DMS114 treated with DMSO at 0.1 percent for 48 hours (cell line): ENCODE measurements at regions not wholly inside any gene's neighbourhood (a gene's known extent, or its start where the extent isn't known, plus 50 kb on each side); places are given as distances from the start of the nearest gene placed in this dataset.
"Not testable (repeated sequence)": the region's sequence is repeated elsewhere in the genome, so short reads cannot be mapped to it uniquely, and the experiment has no call there.

Experiments used
- DNase-seq: peaks from one replicate; lab custom pipeline; 2025; ENCODE audit not compliant: unreplicated experiment; lab: John Stamatoyannopoulos, UW

GRCh38 chr13:83825676-83826075 lies 56.6 kb downstream of the SLITRK1 start:
- no peak for DNase-seq

GRCh38 chr13:83824560-83824959 lies 57.7 kb downstream of the SLITRK1 start:
- DNase-seq = no peak

- DNase-seq = no peak
Observed at GRCh38 chr13:83824120-83824519, 58.2 kb downstream of the SLITRK1 start.

GRCh38 chr13:83819611-83820010 lies 62.7 kb downstream of the SLITRK1 start:
- no peak for DNase-seq

- no peak for DNase-seq
Observed at GRCh38 chr13:83819156-83819555, 63.1 kb downstream of the SLITRK1 start.

- DNase-seq = no peak
Observed at GRCh38 chr13:83816081-83816480, 66.2 kb downstream of the SLITRK1 start.

GRCh38 chr13:83815598-83815997 lies 66.7 kb downstream of the SLITRK1 start:
- no peak for DNase-seq

- no peak for DNase-seq
Observed at GRCh38 chr13:83810136-83810535, 72.1 kb downstream of the SLITRK1 start.

GRCh38 chr13:83804356-83804962 lies 77.8 kb downstream of the SLITRK1 start:
- DNase-seq = no peak

- DNase-seq = no peak
Observed at GRCh38 chr13:83798731-83799130, 83.5 kb downstream of the SLITRK1 start.

- no peak for DNase-seq
Observed at GRCh38 chr13:83796364-83796763, 85.9 kb downstream of the SLITRK1 start.

- DNase-seq = no peak
Observed at GRCh38 chr13:83794583-83794982, 87.7 kb downstream of the SLITRK1 start.

GRCh38 chr13:83780227-83780626 lies 102.0 kb downstream of the SLITRK1 start:
- DNase-seq = no peak

- DNase-seq = no peak
Observed at GRCh38 chr13:83773961-83774360, 108.3 kb downstream of the SLITRK1 start.

GRCh38 chr13:83765796-83766195 lies 116.5 kb downstream of the SLITRK1 start:
- no peak for DNase-seq

- no peak for DNase-seq
Observed at GRCh38 chr13:83761631-83762030, 120.6 kb downstream of the SLITRK1 start.

GRCh38 chr13:83755210-83755609 lies 127.1 kb downstream of the SLITRK1 start:
- not testable (repeated sequence) for DNase-seq

- DNase-seq = no peak
Observed at GRCh38 chr13:83753912-83754624, 128.2 kb downstream of the SLITRK1 start.

- no peak for DNase-seq
Observed at GRCh38 chr13:83752141-83752540, 130.1 kb downstream of the SLITRK1 start.

GRCh38 chr13:83740622-83741021 lies 141.7 kb downstream of the SLITRK1 start:
- DNase-seq = no peak

- DNase-seq = no peak
Observed at GRCh38 chr13:83738407-83738806, 143.9 kb downstream of the SLITRK1 start.

GRCh38 chr13:83733293-83733692 lies 149.0 kb downstream of the SLITRK1 start:
- DNase-seq = no peak

- no peak for DNase-seq
Observed at GRCh38 chr13:83732755-83733154, 149.5 kb downstream of the SLITRK1 start.
